SK-N-SH (cell line): ENCODE measurements at regions not wholly inside any gene's neighbourhood (a gene's known extent, or its start where the extent isn't known, plus 50 kb on each side); places are given as distances from the start of the nearest gene placed in this dataset.

ENCODE experiments used
- CTCF ChIA-PET: fragments of 300-600, 350-600 bp; formaldehyde crosslinking; extraction: SDS; loops from one replicate; lab custom pipeline; 2021; lab: Yijun Ruan, JAX
- POLR2A ChIA-PET: fragments of 350-600 bp; sonication (Branson Sonifier 250); formaldehyde crosslinking; extraction: SDS; loops from one replicate; lab custom pipeline; 2020; ENCODE audit warnings: antibody characterized with exemption, inconsistent platforms; lab: Yijun Ruan, JAX
- DNase-seq: peaks from one replicate; pipeline ENCODE4 v3.0.0; 2012
- H2AFZ ChIP-seq: fragments of 200-600 bp; sonication (generic); 2 replicates; pipeline ENCODE4 v1.8.1; 2016; ENCODE audit warnings: antibody characterized with exemption, mild to moderate bottlenecking, low read depth
- H3F3A ChIP-seq: fragments of 200-600 bp; sonication (generic); replicated peaks from 2 replicates; pipeline ENCODE3; 2016; ENCODE audit warnings: antibody characterized with exemption, mild to moderate bottlenecking; ENCODE audit not compliant: insufficient read depth
- H3K27ac ChIP-seq, 2 experiments: fragments of 200-500 bp in 1 of 2; fragments of 200-600 bp in 1 of 2; sonication (Bioruptor generic) in 1 of 2; sonication (generic), shearing (Covaris generic) in 1 of 2; 2 replicates each; pipeline versions ENCODE4 v1.5.1 to v1.6.1; 2014 to 2016; ENCODE audit warnings: low read depth in 2 of 2, inconsistent platforms in 1 of 2, low read length in 1 of 2, mild to moderate bottlenecking in 1 of 2, mixed read lengths in 1 of 2
- H3K27me3 ChIP-seq: fragments of 200-600 bp; sonication (generic), shearing (Covaris generic); 2 replicates; pipeline ENCODE4 v1.6.1; 2016; ENCODE audit warnings: mixed run types; ENCODE audit not compliant: insufficient read depth
- H3K36me3 ChIP-seq, 2 experiments: fragments of 200-500 bp in 1 of 2; fragments of 200-600 bp in 1 of 2; sonication (Bioruptor generic) in 1 of 2; sonication (generic) in 1 of 2; replicated peaks in 1 of 2; 2 replicates each; pipeline versions ENCODE3 to v1.5.1; 2014 to 2016; ENCODE audit warnings: low read length in 1 of 2, mild to moderate bottlenecking in 1 of 2; ENCODE audit not compliant: insufficient read depth in 2 of 2, control insufficient read depth in 1 of 2
- H3K4me1 ChIP-seq, 2 experiments: fragments of 200-500 bp in 1 of 2; fragments of 200-600 bp in 1 of 2; sonication (Bioruptor generic) in 1 of 2; sonication (generic), shearing (Covaris generic) in 1 of 2; 2 replicates each; pipeline versions ENCODE4 v1.5.1 to v1.6.1; 2014 to 2016; ENCODE audit warnings: low read depth in 1 of 2, low read length in 1 of 2, mixed run types in 1 of 2; ENCODE audit not compliant: insufficient read depth in 2 of 2, control insufficient read depth in 1 of 2
- H3K4me2 ChIP-seq: fragments of 200-600 bp; sonication (generic), shearing (Covaris generic); 2 replicates; pipeline ENCODE4 v1.6.1; 2017; ENCODE audit warnings: mixed run types
- H3K4me3 ChIP-seq, 2 experiments: fragments of 200-500 bp in 1 of 2; fragments of 200-600 bp in 1 of 2; sonication (Bioruptor generic) in 1 of 2; sonication (generic), shearing (Covaris generic) in 1 of 2; 2 replicates each; pipeline versions ENCODE4 v1.5.1 to v1.8.1; 2014 to 2016; ENCODE audit warnings: low read depth in 2 of 2, inconsistent platforms in 1 of 2, low read length in 1 of 2, mild to moderate bottlenecking in 1 of 2, mixed read lengths in 1 of 2, moderate library complexity in 1 of 2
- H3K79me2 ChIP-seq: fragments of 200-600 bp; sonication (generic); 2 replicates; pipeline ENCODE4 v1.8.1; 2017; ENCODE audit warnings: mild to moderate bottlenecking; ENCODE audit not compliant: insufficient read depth
- H3K9ac ChIP-seq: fragments of 200-600 bp; sonication (generic); 2 replicates; pipeline ENCODE4 v1.6.1; 2017; ENCODE audit warnings: mixed run types
- H3K9me2 ChIP-seq: fragments of 200-600 bp; sonication (generic); 2 replicates; pipeline ENCODE4 v1.6.1; 2017; ENCODE audit warnings: mixed run types
- H3K9me3 ChIP-seq: fragments of 200-600 bp; sonication (generic); 2 replicates; pipeline ENCODE4 v1.6.1; 2017; ENCODE audit warnings: mixed run types, mild to moderate bottlenecking, moderate library complexity
- H4K20me1 ChIP-seq: fragments of 200-600 bp; sonication (generic); 2 replicates; pipeline ENCODE4 v1.6.1; 2017; ENCODE audit warnings: mild to moderate bottlenecking, mixed run types; ENCODE audit not compliant: insufficient read depth
- CHD2 ChIP-seq: fragments of 150-350 bp; IDR thresholded peaks from 2 replicates; pipeline ENCODE4 v1.6.1; 2018; ENCODE audit warnings: low read length; ENCODE audit not compliant: partially characterized antibody
- ELF1 ChIP-seq: IDR thresholded peaks from 2 replicates; pipeline ENCODE4 v1.4.0; 2012
- EP300 ChIP-seq, 2 experiments: IDR thresholded peaks; 2 replicates each; pipeline versions ENCODE4 v1.4.0 to v1.6.1; 2012; ENCODE audit warnings: borderline replicate concordance in 1 of 2, low read depth in 1 of 2, low read length in 1 of 2
- FOXM1 ChIP-seq: IDR thresholded peaks from 2 replicates; pipeline ENCODE4 v1.4.0; 2012; ENCODE audit warnings: low read depth, mild to moderate bottlenecking
- IRF3 ChIP-seq: fragments of 150-350 bp; IDR thresholded peaks from 2 replicates; pipeline ENCODE4 v1.6.1; 2016; ENCODE audit warnings: mild to moderate bottlenecking, low read depth, low read length
- MAX ChIP-seq: IDR thresholded peaks from 2 replicates; pipeline ENCODE4 v1.4.0; 2012; ENCODE audit warnings: low read depth
- PBX3 ChIP-seq: IDR thresholded peaks from 2 replicates; pipeline ENCODE4; 2012
- TCF12 ChIP-seq: IDR thresholded peaks from 2 replicates; pipeline ENCODE4 v1.4.0; 2012
- USF2 ChIP-seq: fragments of 150-350 bp; IDR thresholded peaks from 2 replicates; pipeline ENCODE4 v1.6.1; 2017; ENCODE audit warnings: antibody characterized with exemption, low read length, low read depth, borderline replicate concordance
- WGBS: methylation state at CpG from one replicate; pipeline ENCODE4 v1.1.6; 2017; ENCODE audit warnings: low lambda C conversion rate; 5-methylcytosine and 5-hydroxymethylcytosine counted together

- no peaks in the 10 kb centered on the region for H3K9me2 ChIP-seq
- no peak overlapping the region for H3K4me3 ChIP-seq
- H3F3A ChIP-seq = no peaks in the 10 kb centered on the region
- no peaks in the 10 kb centered on the region for H3K79me2 ChIP-seq
- DNase-seq = no peak
- H3K27me3 ChIP-seq = no peaks in the 10 kb centered on the region
- ChIA-PET CTCF (interaction anchor here (1.1 kb wide), 1 partner anchor 61 kb away, joined by 4 read pairs; no protein-coding TSS in a partner anchor), POLR2A (no interaction called here)
- H3K4me2 ChIP-seq = no peak overlapping the region
- no peak overlapping the region for H2AFZ ChIP-seq
- no peaks in the 10 kb centered on the region for H4K20me1 ChIP-seq
- no peaks in the 10 kb centered on the region for H3K4me1 ChIP-seq
- TF ChIP-seq USF2 = no peak
- no peak for TF ChIP-seq ELF1
- TF ChIP-seq PBX3 = no peak
- TF ChIP-seq MAX = no peak
- H3K9ac ChIP-seq = no peak overlapping the region
- H3K36me3 ChIP-seq = no peaks in the 10 kb centered on the region
- no peak overlapping the region for H3K27ac ChIP-seq
- no peaks in the 10 kb centered on the region; the same call in 1 of the 2 replicates for H3K9me3 ChIP-seq
- 15% methylated on average over 5 of the region's 5 CpGs for WGBS
Observed at GRCh38 chr15:96524676-96525417, 194.3 kb downstream of the NR2F2 start.

- no peaks in the 10 kb centered on the region for H3K27me3 ChIP-seq
- H3K9me2 ChIP-seq = 0 out of 2 replicates have a peak, but pooled peaks cover 3% of the 10 kb centered on the region
- POLR2A ChIA-PET = no interaction called here
- H3K9ac ChIP-seq = no peak overlapping the region
- no peaks in the 10 kb centered on the region for H4K20me1 ChIP-seq
- H3F3A ChIP-seq = no peaks in the 10 kb centered on the region
- peaks cover 5% of the 10 kb centered on the region; the same call in 1 of the 2 replicates for H3K9me3 ChIP-seq
- no peak overlapping the region for H3K4me3 ChIP-seq
- no peaks in the 10 kb centered on the region for H3K36me3 ChIP-seq
- no peak for DNase-seq
- H3K4me2 ChIP-seq = no peak overlapping the region
- H3K27ac ChIP-seq = no peak overlapping the region
- TF ChIP-seq ELF1 (no peak), IRF3 (no peak), CHD2 (no peak), TCF12 (no peak), EP300 (IDR thresholded peaks at IDR 0.05; ENCODE audit: borderline replicate concordance in 1 of 2, low read depth in 1 of 2, low read length in 1 of 2) (no peak), FOXM1 (no peak)
- H2AFZ ChIP-seq = no peak overlapping the region
- CTCF ChIA-PET = interaction anchor here (0.8 kb wide), 1 partner anchor 16 kb away, joined by 4 read pairs; no protein-coding TSS in a partner anchor
- H3K79me2 ChIP-seq = no peaks in the 10 kb centered on the region
- 34% methylated on average over 4 of the region's 4 CpGs for WGBS
- no peaks in the 10 kb centered on the region; a peak in 1 of 4 replicates for H3K4me1 ChIP-seq
Observed at GRCh38 chr15:96535148-96535547, 204.6 kb downstream of the NR2F2 start.
